ENCODE measurements at regions not wholly inside any gene's neighbourhood (a gene's known extent, or its start where the extent isn't known, plus 50 kb on each side); places are given as distances from the start of the nearest gene placed in this dataset.

- H3K27me3 ChIP-seq: no peaks in the 10 kb centered on the region
- TF ChIP-seq CTCF (IDR thresholded peaks at IDR 0.05; ENCODE audit: low read depth, low read length): no peak
- DNase-seq: no peak
Observed at GRCh38 chr14:40386433-40386832, 954.2 kb upstream of the FBXO33 start.

GRCh38 chr14:40374221-40374620, 942.0 kb upstream of the FBXO33 start:
- no peak for TF ChIP-seq CTCF (IDR thresholded peaks at IDR 0.05; ENCODE audit: low read depth, low read length)
- H3K27me3 ChIP-seq: no peaks in the 10 kb centered on the region
- no peaks in the 10 kb centered on the region for H3K36me3 ChIP-seq
- H3K9me3 ChIP-seq: no peaks in the 10 kb centered on the region
- no peaks in the 10 kb centered on the region for H3K4me1 ChIP-seq
- DNase-seq: no peak
- no peak overlapping the region for H3K4me3 ChIP-seq (ENCODE audit: low read depth, low read length)

More at GRCh38 chr14:40386433-40386832, 954.2 kb upstream of the FBXO33 start:
- H3K4me3 ChIP-seq (ENCODE audit: low read depth, low read length): no peak overlapping the region
- no peaks in the 10 kb centered on the region for H3K4me1 ChIP-seq
- no peaks in the 10 kb centered on the region for H3K36me3 ChIP-seq
- H3K9me3 ChIP-seq: no peaks in the 10 kb centered on the region

- no peaks in the 10 kb centered on the region for H3K27me3 ChIP-seq
- H3K4me1 ChIP-seq: no peaks in the 10 kb centered on the region
- no peak for TF ChIP-seq CTCF (IDR thresholded peaks at IDR 0.05; ENCODE audit: low read depth, low read length)
- H3K9me3 ChIP-seq: no peaks in the 10 kb centered on the region
- no peak for DNase-seq
- H3K36me3 ChIP-seq: no peaks in the 10 kb centered on the region
- H3K4me3 ChIP-seq (ENCODE audit: low read depth, low read length): no peak overlapping the region
Observed at GRCh38 chr14:40371011-40371410, 938.8 kb upstream of the FBXO33 start.

GRCh38 chr14:40368314-40368713, 936.1 kb upstream of the FBXO33 start:
- Histone ChIP-seq H3K9me3 (no peaks in the 10 kb centered on the region), H3K27me3 (no peaks in the 10 kb centered on the region), H3K36me3 (no peaks in the 10 kb centered on the region), H3K4me3 (ENCODE audit: low read depth, low read length) (no peak overlapping the region), H3K4me1 (no peaks in the 10 kb centered on the region)
- no peak for TF ChIP-seq CTCF (IDR thresholded peaks at IDR 0.05; ENCODE audit: low read depth, low read length)
- no peak for DNase-seq

GRCh38 chr14:40367717-40368116, 935.5 kb upstream of the FBXO33 start:
- Histone ChIP-seq H3K4me3 (ENCODE audit: low read depth, low read length) (no peak overlapping the region), H3K27me3 (no peaks in the 10 kb centered on the region), H3K36me3 (no peaks in the 10 kb centered on the region), H3K4me1 (no peaks in the 10 kb centered on the region), H3K9me3 (no peaks in the 10 kb centered on the region)
- DNase-seq: no peak
- no peak for TF ChIP-seq CTCF (IDR thresholded peaks at IDR 0.05; ENCODE audit: low read depth, low read length)

- no peak for DNase-seq
- Histone ChIP-seq H3K4me3 (ENCODE audit: low read depth, low read length) (no peak overlapping the region), H3K4me1 (no peaks in the 10 kb centered on the region), H3K36me3 (no peaks in the 10 kb centered on the region), H3K27me3 (no peaks in the 10 kb centered on the region), H3K9me3 (no peaks in the 10 kb centered on the region)
- TF ChIP-seq CTCF (IDR thresholded peaks at IDR 0.05; ENCODE audit: low read depth, low read length): no peak
Observed at GRCh38 chr14:40365305-40365704, 933.1 kb upstream of the FBXO33 start.

Data from BE2C (cell line).